H1 (cell line): ENCODE measurements at regions not wholly inside any gene's neighbourhood (a gene's known extent, or its start where the extent isn't known, plus 50 kb on each side); places are given as distances from the start of the nearest gene placed in this dataset.
A peak's percentile ranks its signal among the peaks of the same experiment; 100 is the strongest.

ENCODE experiments used
- CTCF ChIA-PET: fragments of 300-600 bp; sonication (Branson Sonifier 250); formaldehyde crosslinking; loops from one replicate; lab custom pipeline; 2021; ENCODE audit not compliant: partially characterized antibody; lab: Charles Lee
- POLR2A ChIA-PET: fragments of 300-600 bp; sonication (Branson Sonifier 250); formaldehyde crosslinking; loops from one replicate; lab custom pipeline; 2021; ENCODE audit warnings: inconsistent platforms; ENCODE audit not compliant: partially characterized antibody; lab: Charles Lee
- DNase-seq, 2 experiments: peaks; one replicate each; pipeline versions ENCODE4 v3.0.0 to v3.0.0-alpha.2; 2010 to 2022; ENCODE audit warnings: low spot score in 2 of 2, low read depth in 1 of 2, mixed read lengths in 1 of 2
- FAIRE-seq: peaks from 2 replicates; lab custom pipeline; 2011; peaks lifted over from hg19 to GRCh38; lab: Jason Lieb, UNC
- H2AFZ ChIP-seq: 2 replicates; pipeline ENCODE4 v1.8.1; 2012; ENCODE audit warnings: low read length, inconsistent platforms
- H2AK5ac ChIP-seq: 2 replicates; pipeline ENCODE4 v1.6.1; 2013; ENCODE audit warnings: low read depth, low read length
- H2BK120ac ChIP-seq: replicated peaks from 2 replicates; pipeline ENCODE3; 2013; ENCODE audit warnings: low read depth, low read length, inconsistent platforms
- H2BK12ac ChIP-seq: 2 replicates; pipeline ENCODE4 v1.6.1; 2013; ENCODE audit warnings: low read depth, low read length
- H2BK15ac ChIP-seq: 2 replicates; pipeline ENCODE4 v1.6.1; 2013; ENCODE audit warnings: low read length
- H2BK20ac ChIP-seq: 2 replicates; pipeline ENCODE4 v1.6.1; 2013; ENCODE audit warnings: low read length
- H2BK5ac ChIP-seq: 2 replicates; pipeline ENCODE4 v1.6.1; 2013; ENCODE audit warnings: low read depth, low read length
- H3K14ac ChIP-seq: 2 replicates; pipeline ENCODE4 v1.6.1; 2013; ENCODE audit warnings: inconsistent platforms; ENCODE audit not compliant: insufficient read length
- H3K18ac ChIP-seq: 2 replicates; pipeline ENCODE4 v1.6.1; 2013; ENCODE audit warnings: low read length; ENCODE audit errors: extremely low read depth
- H3K23ac ChIP-seq: 2 replicates; pipeline ENCODE4 v1.6.1; 2013; ENCODE audit warnings: inconsistent platforms; ENCODE audit not compliant: insufficient read length
- H3K23me2 ChIP-seq: 2 replicates; pipeline ENCODE4 v1.6.1; 2013; ENCODE audit warnings: low read depth, low read length
- H3K27ac ChIP-seq: 2 replicates; pipeline ENCODE4 v1.6.1; 2011; ENCODE audit warnings: low read depth, low read length, inconsistent platforms
- H3K27me3 ChIP-seq, 4 experiments: replicated peaks in 1 of 4; 1 replicate in 1 of 4; 2 replicates in 3 of 4; pipeline versions ENCODE4 v1.6.1 to v1.8.1; 2011 to 2013; ENCODE audit warnings: low read length in 3 of 4, mild to moderate bottlenecking in 3 of 4, inconsistent platforms in 2 of 4, mixed read lengths in 2 of 4, moderate library complexity in 1 of 4; ENCODE audit not compliant: control insufficient read depth in 3 of 4, insufficient read depth in 3 of 4; ENCODE audit errors: extremely low read depth in 1 of 4
- H3K36me3 ChIP-seq, 4 experiments: 2 replicates each; pipeline versions ENCODE4 v1.6.1 to v1.8.1; 2011 to 2013; ENCODE audit warnings: mild to moderate bottlenecking in 4 of 4, low read length in 3 of 4, moderate library complexity in 2 of 4, control low read depth in 1 of 4, inconsistent platforms in 1 of 4; ENCODE audit not compliant: insufficient read depth in 4 of 4, control insufficient read depth in 2 of 4
- H3K4ac ChIP-seq: replicated peaks from 2 replicates; pipeline ENCODE3; 2013; ENCODE audit warnings: low read length, low read depth, mixed read lengths, inconsistent platforms; ENCODE audit not compliant: insufficient read length
- H3K4me1 ChIP-seq, 4 experiments: replicated peaks in 1 of 4; 1 replicate in 1 of 4; 2 replicates in 3 of 4; pipeline versions ENCODE4 v1.6.1 to v1.8.1; 2011 to 2013; ENCODE audit warnings: low read length in 3 of 4, inconsistent platforms in 2 of 4, mixed read lengths in 1 of 4; ENCODE audit not compliant: insufficient read depth in 4 of 4, control insufficient read depth in 3 of 4
- H3K4me2 ChIP-seq, 2 experiments: 2 replicates each; pipeline versions ENCODE4 v1.6.1 to v1.8.1; 2011 to 2013; ENCODE audit warnings: low read depth in 2 of 2, low read length in 2 of 2, control low read depth in 1 of 2, inconsistent platforms in 1 of 2, mild to moderate bottlenecking in 1 of 2; ENCODE audit not compliant: insufficient read depth in 1 of 2
- H3K4me3 ChIP-seq, 4 experiments: fragments of 200-600, 300-600 bp in 1 of 4; sonication (generic), shearing (Covaris generic), sonication (Bioruptor Twin) in 1 of 4; 2 replicates each; pipeline versions ENCODE4 v1.5.1 to v1.8.1; 2011 to 2016; ENCODE audit warnings: low read length in 4 of 4, low read depth in 3 of 4, control low read depth in 2 of 4, inconsistent platforms in 2 of 4, mild to moderate bottlenecking in 2 of 4, mixed read lengths in 1 of 4, moderate library complexity in 1 of 4; ENCODE audit not compliant: insufficient read depth in 2 of 4; ENCODE audit errors: extremely low read depth in 1 of 4
- H3K56ac ChIP-seq: replicated peaks from 2 replicates; pipeline ENCODE3; 2013; ENCODE audit warnings: low read depth, mild to moderate bottlenecking, mixed read lengths, low read length, inconsistent platforms; ENCODE audit not compliant: insufficient read length
- H3K79me1 ChIP-seq: 2 replicates; pipeline ENCODE4 v1.6.1; 2013; ENCODE audit warnings: low read depth, low read length, control low read depth
- H3K79me2 ChIP-seq, 2 experiments: 2 replicates each; pipeline versions ENCODE4 v1.6.1 to v1.8.1; 2012 to 2013; ENCODE audit warnings: low read length in 2 of 2, mild to moderate bottlenecking in 2 of 2, inconsistent platforms in 1 of 2; ENCODE audit not compliant: insufficient read depth in 2 of 2, control insufficient read depth in 1 of 2
- H3K9ac ChIP-seq, 4 experiments: replicated peaks in 1 of 4; 1 replicate in 1 of 4; 2 replicates in 3 of 4; pipeline versions ENCODE4 v1.6.1 to v1.8.1; 2011 to 2013; ENCODE audit warnings: low read depth in 3 of 4, low read length in 3 of 4, control low read depth in 2 of 4, mild to moderate bottlenecking in 2 of 4, moderate library complexity in 2 of 4, inconsistent platforms in 1 of 4; ENCODE audit errors: extremely low read depth in 1 of 4
- H3K9me3 ChIP-seq, 2 experiments: 2 replicates each; pipeline versions ENCODE4 v1.6.1 to v1.8.1; 2012 to 2013; ENCODE audit warnings: mild to moderate bottlenecking in 2 of 2, moderate library complexity in 2 of 2, control low read depth in 1 of 2, inconsistent platforms in 1 of 2, low read depth in 1 of 2, low read length in 1 of 2, mixed read lengths in 1 of 2; ENCODE audit not compliant: insufficient read depth in 2 of 2
- H4K20me1 ChIP-seq, 2 experiments: replicated peaks in 1 of 2; 2 replicates each; pipeline versions ENCODE3 to v1.8.1; 2011 to 2013; ENCODE audit warnings: inconsistent platforms in 2 of 2, low read length in 2 of 2, mild to moderate bottlenecking in 1 of 2; ENCODE audit not compliant: insufficient read depth in 2 of 2, control insufficient read depth in 1 of 2
- H4K5ac ChIP-seq: 2 replicates; pipeline ENCODE4 v1.6.1; 2013; ENCODE audit warnings: low read length, low read depth, mixed read lengths, inconsistent platforms; ENCODE audit not compliant: insufficient read length
- H4K8ac ChIP-seq: 2 replicates; pipeline ENCODE4 v1.8.0; 2013; ENCODE audit warnings: mild to moderate bottlenecking, moderate library complexity, low read length, inconsistent platforms; ENCODE audit not compliant: insufficient read depth; ENCODE audit errors: extremely low read depth
- H4K91ac ChIP-seq: replicated peaks from 2 replicates; pipeline ENCODE3; 2013; ENCODE audit warnings: low read length, mixed read lengths, inconsistent platforms; ENCODE audit not compliant: insufficient read length
- BCL11A ChIP-seq, 2 experiments: IDR thresholded peaks; one replicate each; pipeline ENCODE4 v1.6.1; 2011; ENCODE audit warnings: low read depth in 2 of 2, low read length in 2 of 2, mild to moderate bottlenecking in 2 of 2
- CEBPB ChIP-seq: IDR thresholded peaks from 2 replicates; pipeline ENCODE4 v1.6.1; 2012; ENCODE audit warnings: low read depth, low read length
- CTBP2 ChIP-seq: IDR thresholded peaks from 2 replicates; pipeline ENCODE4 v1.7.0; 2011; ENCODE audit warnings: borderline replicate concordance, mild to moderate bottlenecking, moderate library complexity, mixed read lengths, low read length; ENCODE audit not compliant: insufficient read depth, insufficient read length
- CTCF ChIP-seq, 3 experiments: IDR thresholded peaks; 1 replicate in 2 of 3; 2 replicates in 1 of 3; pipeline versions ENCODE4 v1.5.1 to v1.6.1; 2011; ENCODE audit warnings: low read length in 3 of 3, mild to moderate bottlenecking in 3 of 3, inconsistent platforms in 2 of 3, low read depth in 1 of 3, moderate library complexity in 1 of 3; ENCODE audit not compliant: insufficient read depth in 1 of 3; ENCODE audit errors: control extremely low read depth in 1 of 3
- E2F6 ChIP-seq: IDR thresholded peaks from 2 replicates; pipeline ENCODE4 v1.6.1; 2012; ENCODE audit warnings: inconsistent platforms
- MAX ChIP-seq: IDR thresholded peaks from 2 replicates; pipeline ENCODE4 v1.6.1; 2012; ENCODE audit warnings: inconsistent platforms
- POLR2A ChIP-seq, 2 experiments: IDR thresholded peaks; 1 replicate in 1 of 2; 2 replicates in 1 of 2; pipeline ENCODE4 v1.6.1; 2011; ENCODE audit warnings: low read depth in 2 of 2, low read length in 2 of 2, mild to moderate bottlenecking in 2 of 2; ENCODE audit errors: control extremely low read depth in 1 of 2
- RAD21 ChIP-seq, 2 experiments: IDR thresholded peaks in 1 of 2; conservative IDR thresholded peaks in 1 of 2; 2 replicates each; pipeline ENCODE4 v1.6.1; 2011; ENCODE audit warnings: low read depth in 2 of 2, low read length in 2 of 2, improper control_type of control experiment in 1 of 2, inconsistent platforms in 1 of 2, mild to moderate bottlenecking in 1 of 2, moderate library complexity in 1 of 2
- SP1 ChIP-seq: IDR thresholded peaks from 2 replicates; pipeline ENCODE4 v1.6.1; 2011; ENCODE audit warnings: low read depth, low read length
- ZNF274 ChIP-seq: IDR thresholded peaks from 2 replicates; pipeline ENCODE4 v1.7.0; 2012; ENCODE audit warnings: low read length, borderline replicate concordance; ENCODE audit errors: extremely low read depth
- WGBS, 2 experiments: shearing (Covaris generic) in 1 of 2; methylation state at CpG; one replicate each; pipeline versions ENCODE4 v1.1.6 to v1.1.7; 2013 to 2015; ENCODE audit warnings: low lambda C conversion rate in 2 of 2, mixed read lengths in 2 of 2, inconsistent platforms in 1 of 2, low coverage in 1 of 2, missing lambda C conversion rate in 1 of 2; ENCODE audit not compliant: insufficient replicate concordance in 2 of 2, insufficient coverage in 1 of 2, insufficient read length in 1 of 2; ENCODE audit errors: extremely low coverage in 1 of 2, missing lambda C conversion rate in 1 of 2; 5-methylcytosine and 5-hydroxymethylcytosine counted together

- no peak overlapping the region for H3K4me2 ChIP-seq
- 84% methylated on average over 4 of the region's 4 CpGs; no CpG with 5 or more reads in 1 of the 2 experiments for WGBS, 2 experiments
- no peak for FAIRE-seq
- no peak overlapping the region for H3K23ac ChIP-seq
- no peaks in the 10 kb centered on the region for H4K20me1 ChIP-seq
- ChIA-PET CTCF (interaction anchor here (0.6 to 2.0 kb wide), 15 partner anchors 8 to 450 kb away, joined by 3 to 11 read pairs (median 3); no protein-coding TSS in a partner anchor), POLR2A (no interaction called here)
- no peaks in the 10 kb centered on the region for H3K9me3 ChIP-seq
- H2AFZ ChIP-seq = peak overlapping the region; percentile 60; the same call in 1 of the 2 replicates
- 0 out of 2 replicates have a peak overlapping the region, but pooled peaks have one; percentile 55 for H2BK12ac ChIP-seq
- no peaks in the 10 kb centered on the region for H3K27me3 ChIP-seq
- no peaks in the 10 kb centered on the region; a peak in 1 of 7 replicates for H3K4me1 ChIP-seq
- DNase-seq = no peak
- H2AK5ac ChIP-seq = no peak overlapping the region
- H3K14ac ChIP-seq = no peak overlapping the region
- no peak overlapping the region for H3K9ac ChIP-seq
- no peak overlapping the region for H2BK20ac ChIP-seq
- H3K4me3 ChIP-seq = no peak overlapping the region
- H3K36me3 ChIP-seq = no peaks in the 10 kb centered on the region
- no peak overlapping the region; the same call in 1 of the 2 replicates for H3K18ac ChIP-seq
- no peak overlapping the region for H4K5ac ChIP-seq
- H3K4ac ChIP-seq = no peak overlapping the region
- peak overlapping the region; percentile 81; the same call in 1 of the 2 replicates for H4K8ac ChIP-seq
- H4K91ac ChIP-seq = no peak overlapping the region
- H3K23me2 ChIP-seq = no peaks in the 10 kb centered on the region; the same call in 1 of the 2 replicates
- no peaks in the 10 kb centered on the region for H3K79me1 ChIP-seq
- H2BK120ac ChIP-seq = no peak overlapping the region
- no peak overlapping the region for H3K56ac ChIP-seq
- H2BK15ac ChIP-seq = no peak overlapping the region
- H3K79me2 ChIP-seq = no peaks in the 10 kb centered on the region
- no peak overlapping the region for H3K27ac ChIP-seq
- H2BK5ac ChIP-seq = no peak overlapping the region; the same call in 1 of the 2 replicates
- TF ChIP-seq SP1 (no peak), ZNF274 (no peak), CTCF (IDR thresholded peaks at IDR 0.05; ENCODE audit: control extremely low read depth in 1 of 3, insufficient read depth in 1 of 3, low read depth in 1 of 3, low read length in 3 of 3) (peak; percentile 24 to 59 (median 53)), MAX (no peak), BCL11A (IDR thresholded peaks at IDR 0.05; ENCODE audit: low read depth in 2 of 2, low read length in 2 of 2) (no peak), POLR2A (IDR thresholded peaks at IDR 0.05; ENCODE audit: control extremely low read depth in 1 of 2, low read depth in 2 of 2, low read length in 2 of 2) (no peak), RAD21 (IDR thresholded peaks at IDR 0.05 in 1 of 2, conservative IDR thresholded peaks at IDR 0.05 in 1 of 2; ENCODE audit: low read depth in 2 of 2, low read length in 2 of 2) (peak; percentile 81 to 85), E2F6 (no peak), CTBP2 (no peak), CEBPB (no peak)
These were observed 121.8 kb upstream of the NLGN1 start for GRCh38 chr3:173275740-173276139.
